ENCODE measurements at regions not wholly inside any gene's neighbourhood (a gene's known extent, or its start where the extent isn't known, plus 50 kb on each side); places are given as distances from the start of the nearest gene placed in this dataset.

GRCh38 chr14:85093631-85094330 is 436.2 kb upstream of the FLRT2 start:
- no peak overlapping the region for H3K4me2 ChIP-seq (replicated peaks; ENCODE audit: extremely low read depth, low read length, poor library complexity, severe bottlenecking)
- no peak for DNase-seq
- no peak overlapping the region for H3K27ac ChIP-seq (ENCODE audit: low read depth in 1 of 2, low read length in 2 of 2)
- H3K4me1 ChIP-seq (ENCODE audit: control insufficient read depth in 1 of 2, insufficient read depth in 2 of 2, low read length in 2 of 2) = no peaks in the 10 kb centered on the region
- H3K36me3 ChIP-seq (replicated peaks in 1 of 2; ENCODE audit: control insufficient read depth in 1 of 2, insufficient read depth in 2 of 2, low read length in 2 of 2) = no peaks in the 10 kb centered on the region
- H3K4me1 Mint-ChIP-seq = no peaks in the 10 kb centered on the region
- no peaks in the 10 kb centered on the region for H3K27me3 ChIP-seq (ENCODE audit: control insufficient read depth in 2 of 2, insufficient read depth in 2 of 2, low read length in 2 of 2)
- intact Hi-C loops (cut with micrococcal nuclease) = no loop called here
- H3K4me3 Mint-ChIP-seq = no peak overlapping the region
- H3K79me2 ChIP-seq (ENCODE audit: insufficient read depth, low read length) = no peaks in the 10 kb centered on the region
- H4K20me1 ChIP-seq (ENCODE audit: insufficient read depth, low read length) = no peaks in the 10 kb centered on the region
- H3K4me3 ChIP-seq (replicated peaks in 1 of 3; ENCODE audit: low read depth in 2 of 3, low read length in 3 of 3) = no peak overlapping the region
- no peak overlapping the region for H3K27ac Mint-ChIP-seq
- H3K9me3 ChIP-seq (replicated peaks in 1 of 2; ENCODE audit: control insufficient read depth in 1 of 2, insufficient read depth in 1 of 2, low read length in 2 of 2) = no peaks in the 10 kb centered on the region
- H2AFZ ChIP-seq (ENCODE audit: insufficient read depth, low read depth, low read length, poor library complexity, severe bottlenecking) = no peak overlapping the region
- no peaks in the 10 kb centered on the region for H3K36me3 Mint-ChIP-seq
- H3K27me3 Mint-ChIP-seq (ENCODE audit: low read depth in 3 of 3) = no peaks in the 10 kb centered on the region
- WGBS (ENCODE audit: insufficient coverage) = 94% methylated on average over 2 of the region's 5 CpGs
- no peak overlapping the region for H3K9ac ChIP-seq (ENCODE audit: insufficient read depth, low read length, poor library complexity, severe bottlenecking)
- H3K9me3 Mint-ChIP-seq = peaks cover 0 to 3% (median 0%) of the 10 kb centered on the region in 7 donors
- TF ChIP-seq CTCF (IDR thresholded peaks at IDR 0.05) = no peak

- H3K4me3 ChIP-seq (replicated peaks in 1 of 3; ENCODE audit: low read depth in 2 of 3, low read length in 3 of 3) = no peak overlapping the region
- no peaks in the 10 kb centered on the region for H3K4me1 ChIP-seq (ENCODE audit: control insufficient read depth in 1 of 2, insufficient read depth in 2 of 2, low read length in 2 of 2)
- H3K4me1 Mint-ChIP-seq = no peaks in the 10 kb centered on the region
- H3K36me3 Mint-ChIP-seq = no peaks in the 10 kb centered on the region
- intact Hi-C loops (cut with micrococcal nuclease) = no loop called here
- H3K9ac ChIP-seq (ENCODE audit: insufficient read depth, low read length, poor library complexity, severe bottlenecking) = no peak overlapping the region
- H3K9me3 ChIP-seq (replicated peaks in 1 of 2; ENCODE audit: control insufficient read depth in 1 of 2, insufficient read depth in 1 of 2, low read length in 2 of 2) = peaks cover 0 to 8% of the 10 kb centered on the region in 2 donors
- no peak for TF ChIP-seq CTCF (IDR thresholded peaks at IDR 0.05)
- no peak overlapping the region for H3K27ac ChIP-seq (ENCODE audit: low read depth in 1 of 2, low read length in 2 of 2)
- no peak overlapping the region for H3K4me3 Mint-ChIP-seq
- no peaks in the 10 kb centered on the region for H4K20me1 ChIP-seq (ENCODE audit: insufficient read depth, low read length)
- no peak overlapping the region for H3K27ac Mint-ChIP-seq
- no peak overlapping the region for H2AFZ ChIP-seq (ENCODE audit: insufficient read depth, low read depth, low read length, poor library complexity, severe bottlenecking)
- H3K27me3 Mint-ChIP-seq (ENCODE audit: low read depth in 3 of 3) = peaks cover 0 to 2% (median 0%) of the 10 kb centered on the region in 3 donors
- DNase-seq = no peak
- WGBS (ENCODE audit: insufficient coverage) = no CpG with 5 or more reads among the region's 1 CpG
- no peaks in the 10 kb centered on the region for H3K36me3 ChIP-seq (replicated peaks in 1 of 2; ENCODE audit: control insufficient read depth in 1 of 2, insufficient read depth in 2 of 2, low read length in 2 of 2)
- no peak overlapping the region for H3K4me2 ChIP-seq (replicated peaks; ENCODE audit: extremely low read depth, low read length, poor library complexity, severe bottlenecking)
- no peaks in the 10 kb centered on the region for H3K27me3 ChIP-seq (ENCODE audit: control insufficient read depth in 2 of 2, insufficient read depth in 2 of 2, low read length in 2 of 2)
- peaks cover 0 to 9% (median 4%) of the 10 kb centered on the region in 7 donors for H3K9me3 Mint-ChIP-seq
- no peaks in the 10 kb centered on the region for H3K79me2 ChIP-seq (ENCODE audit: insufficient read depth, low read length)
These were observed 427.4 kb upstream of the FLRT2 start for GRCh38 chr14:85102591-85102990.

All from CD14-positive monocyte (primary cell).